Lung microvascular endothelial cell (primary cell): ENCODE measurements at regions not wholly inside any gene's neighbourhood (a gene's known extent, or its start where the extent isn't known, plus 50 kb on each side); places are given as distances from the start of the nearest gene placed in this dataset.

Experiments used
- DNase-seq, 2 donors: peaks; one replicate each; pipeline versions ENCODE4 v3.0.0 to v3.0.0-alpha.2; 2010; ENCODE audit warnings: low read depth in 2 of 2

DNA sequence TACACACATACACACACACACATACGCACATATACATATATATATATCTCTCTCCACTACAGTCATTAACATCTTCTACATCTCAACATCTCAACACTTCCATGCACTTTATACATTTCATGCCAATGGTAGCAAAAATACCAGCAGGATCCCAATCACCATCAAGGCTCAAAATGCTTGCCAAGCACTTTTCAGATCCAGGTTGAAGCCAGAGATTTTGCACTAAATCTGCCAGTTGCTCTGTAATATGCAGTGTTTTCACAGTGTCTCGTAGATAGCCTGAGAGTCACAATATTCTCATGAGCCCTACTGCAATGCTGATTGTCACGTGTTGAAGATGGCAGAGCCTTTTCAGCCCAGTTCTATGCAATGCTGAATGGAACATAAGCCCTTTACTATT, 1140.9 kb upstream of the C9orf72 start:
- no peak for DNase-seq

DNA sequence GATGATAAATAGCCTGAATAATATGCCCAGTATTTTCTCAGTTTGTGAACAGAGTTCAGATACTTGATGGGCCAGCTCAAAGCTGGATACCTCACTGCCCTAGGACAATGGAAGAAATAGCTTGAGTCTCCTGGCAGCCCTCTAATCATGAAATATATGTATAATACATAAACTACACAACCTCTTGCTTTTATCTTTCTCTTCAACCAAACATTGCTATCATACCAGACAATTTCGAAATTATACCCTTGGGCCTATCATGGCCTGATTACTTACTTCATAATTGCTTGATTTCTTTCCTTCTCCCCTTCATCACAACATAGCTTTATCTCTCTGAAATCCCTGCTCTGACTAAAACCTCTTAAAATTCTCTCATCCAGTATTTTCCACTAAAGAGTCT, 1144.9 kb upstream of the C9orf72 start:
- no peak for DNase-seq

DNA sequence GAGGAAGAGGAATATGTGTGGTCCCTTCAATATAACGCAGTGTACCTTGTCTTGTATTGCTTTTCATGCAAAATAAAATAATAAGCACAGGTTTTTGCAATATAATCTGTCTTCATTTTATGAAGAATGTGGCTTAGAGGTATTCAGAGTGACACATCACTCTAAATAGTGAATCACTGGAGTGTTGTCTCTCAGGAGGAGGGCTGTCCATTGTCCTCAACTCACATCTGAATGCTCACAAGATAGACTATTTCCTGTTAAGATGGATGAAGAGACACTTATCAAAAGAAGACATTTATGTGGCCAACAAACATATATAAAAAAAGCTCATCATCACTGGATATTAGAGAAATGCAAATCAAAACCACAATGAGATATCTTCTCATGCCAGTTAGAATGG, 1147.5 kb upstream of the C9orf72 start:
- DNase-seq: no peak

DNA sequence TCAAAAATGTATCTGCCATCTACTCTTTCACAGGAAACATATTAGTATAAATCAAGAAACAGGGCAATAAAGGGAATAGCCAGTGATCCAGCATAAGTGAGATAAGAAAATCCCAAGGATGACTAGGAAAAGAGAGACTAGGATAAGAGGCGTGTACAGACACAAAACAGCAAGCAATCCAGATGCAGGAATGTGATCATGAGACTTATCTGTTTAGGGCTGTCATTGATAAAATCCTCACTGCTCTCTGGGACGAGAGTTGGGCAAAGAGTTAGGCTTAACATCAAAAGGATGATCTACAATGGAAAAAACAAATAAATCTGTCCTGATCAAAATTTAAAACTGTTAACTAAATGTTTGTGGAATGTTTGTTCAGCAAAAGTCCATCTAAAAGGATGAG, 1156.8 kb upstream of the C9orf72 start:
- no peak for DNase-seq

GRCh38 chr9:28735738-28736342, 1162.6 kb upstream of the C9orf72 start:
- DNase-seq: no peak

GRCh38 chr9:28741459-28741858, 1168.2 kb upstream of the C9orf72 start:
- DNase-seq: no peak

- no peak for DNase-seq
Observed at GRCh38 chr9:28747351-28747985, 1174.2 kb upstream of the C9orf72 start.

DNA sequence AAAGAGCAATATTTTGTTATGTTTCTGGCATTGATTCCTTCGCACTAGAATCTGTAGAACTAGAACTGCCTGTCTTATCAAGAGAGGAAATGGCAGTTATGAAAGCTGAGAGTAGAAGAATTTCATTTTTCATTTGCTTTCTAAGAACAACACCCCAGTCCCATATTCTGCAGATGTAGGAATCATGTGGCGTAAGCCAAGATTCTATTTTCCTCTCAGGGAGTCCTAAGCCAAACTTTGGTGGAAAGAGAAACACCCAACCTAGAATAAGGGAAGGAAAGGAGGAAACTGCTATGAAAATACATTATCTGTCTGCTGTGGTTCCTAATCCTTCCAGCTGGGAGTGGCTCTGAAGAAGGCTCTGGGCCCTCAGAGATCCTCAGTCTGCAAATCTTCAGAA, 1176.9 kb upstream of the C9orf72 start:
- DNase-seq: no peak

DNA sequence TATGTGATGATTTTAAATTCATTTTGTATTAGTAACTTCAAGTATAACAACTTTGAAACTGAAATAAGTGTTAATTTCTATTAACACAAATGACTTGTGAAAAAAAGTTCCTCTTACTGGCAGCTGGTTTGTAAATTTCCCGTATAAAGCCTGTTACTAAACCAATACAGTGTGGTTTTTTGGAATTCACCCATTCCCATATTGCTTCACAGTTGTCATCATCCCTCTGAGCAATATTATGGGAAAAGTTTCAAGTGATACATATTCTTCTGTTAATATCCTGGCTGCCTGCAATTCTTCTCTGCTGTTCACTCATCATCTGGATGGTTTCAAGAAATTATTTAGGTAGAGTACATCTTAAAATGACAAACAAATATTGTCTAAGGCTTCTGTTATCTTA, 1185.1 kb upstream of the C9orf72 start:
- no peak for DNase-seq

DNA sequence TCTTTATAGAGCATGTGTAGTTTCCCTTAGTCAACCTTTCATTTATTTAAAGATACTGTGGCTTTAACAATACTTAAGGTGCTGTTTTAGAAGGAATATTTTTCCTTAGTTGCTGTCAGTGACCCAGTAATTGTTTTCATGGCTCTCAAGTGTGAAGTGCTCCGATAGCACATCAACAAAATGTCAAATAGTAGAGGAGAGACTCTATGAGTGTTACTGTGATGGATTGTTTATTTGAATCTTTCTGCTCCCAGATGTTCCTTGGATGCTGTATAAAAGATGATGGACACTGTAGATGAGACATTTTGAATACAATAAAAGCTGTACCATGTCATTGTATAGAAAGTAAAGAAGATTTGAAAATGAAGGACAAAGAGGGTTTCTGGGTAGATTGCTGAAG, 1185.7 kb upstream of the C9orf72 start:
- no peak for DNase-seq

DNA sequence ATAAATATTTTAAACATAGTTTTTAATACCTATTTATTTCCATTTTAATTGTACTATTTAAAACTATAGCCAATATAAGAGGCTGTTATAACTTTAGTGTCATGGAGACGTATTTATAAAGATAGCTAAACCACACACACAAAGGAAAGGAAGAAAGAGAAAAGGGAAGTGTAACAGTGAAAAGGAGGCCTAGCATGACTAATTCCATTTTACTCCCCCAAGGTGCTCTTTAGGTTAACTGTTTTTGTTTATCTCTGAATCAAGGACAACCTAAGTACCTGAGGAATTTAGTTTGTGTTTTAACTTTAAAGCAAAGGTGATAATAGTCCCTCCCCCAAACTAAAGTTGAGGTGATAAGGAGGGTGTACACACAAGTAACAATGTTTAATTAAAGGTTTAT, 1188.9 kb upstream of the C9orf72 start:
- no peak for DNase-seq

- no peak for DNase-seq
Observed at GRCh38 chr9:28764532-28764931, 1191.3 kb upstream of the C9orf72 start.

GRCh38 chr9:28770226-28770625, 1196.9 kb upstream of the C9orf72 start:
- no peak for DNase-seq

- no peak for DNase-seq
Observed at GRCh38 chr9:28770827-28771226, 1197.5 kb upstream of the C9orf72 start.

GRCh38 chr9:28774433-28775235, 1201.4 kb upstream of the C9orf72 start:
- DNase-seq: peak; percentile 12 to 28

DNA sequence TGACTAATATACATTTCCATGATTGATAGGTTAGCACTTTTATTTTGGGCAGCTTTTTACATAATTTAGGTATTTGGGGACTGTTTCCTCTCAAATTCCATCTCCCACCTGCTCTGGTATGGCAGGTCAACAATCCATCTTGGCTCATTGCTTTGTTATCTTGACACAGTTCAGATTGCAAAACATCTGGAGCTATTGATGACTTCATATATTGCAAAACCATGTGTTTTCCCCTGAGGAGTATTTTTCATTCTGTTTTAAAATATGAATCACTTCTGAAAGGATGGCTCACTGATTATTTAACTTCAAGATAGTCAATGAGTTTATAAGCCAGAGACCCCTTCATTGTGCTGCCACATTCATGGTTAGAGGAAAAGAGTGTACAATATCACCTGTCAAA, 1206.0 kb upstream of the C9orf72 start:
- no peak for DNase-seq

DNA sequence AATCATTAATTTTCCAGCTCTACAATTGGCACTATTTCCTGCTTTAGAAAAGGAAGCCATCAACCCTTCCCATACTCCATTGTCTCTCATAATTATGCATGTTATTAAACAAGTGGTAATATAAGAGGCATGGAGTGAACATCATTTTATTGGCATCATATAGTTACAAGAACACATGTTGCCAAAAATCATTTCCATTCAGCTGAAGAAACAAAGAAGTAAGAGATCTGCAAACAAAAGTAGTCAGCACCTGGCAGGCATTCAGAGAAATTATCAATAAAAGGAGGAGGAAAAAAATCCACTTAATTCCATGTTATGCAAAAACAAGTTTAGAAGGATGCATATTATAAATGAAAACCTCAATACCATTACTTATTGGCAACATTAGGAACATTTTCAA, 1208.2 kb upstream of the C9orf72 start:
- no peak for DNase-seq

GRCh38 chr9:28782630-28783029, 1209.3 kb upstream of the C9orf72 start:
- no peak for DNase-seq

GRCh38 chr9:28792716-28793115, 1219.4 kb upstream of the C9orf72 start:
- no peak for DNase-seq

DNA sequence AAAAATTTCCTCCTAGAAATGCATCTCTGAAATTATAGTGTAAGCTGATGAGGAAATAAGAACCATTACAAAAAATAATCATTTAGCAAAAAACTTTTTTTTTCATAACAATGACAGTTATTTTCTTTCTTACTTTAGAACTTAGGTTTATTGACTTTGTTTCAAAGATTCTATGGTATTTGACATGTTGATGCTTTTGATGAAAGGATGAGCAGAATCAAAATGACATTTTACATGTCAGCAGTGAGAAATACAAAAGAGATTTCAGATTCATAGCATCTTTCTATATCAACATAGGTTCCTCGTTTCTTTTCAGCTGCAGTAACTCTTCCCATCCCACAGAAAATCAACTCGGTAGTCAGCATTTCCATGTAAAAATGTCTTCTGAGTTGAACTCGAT, 1226.6 kb upstream of the C9orf72 start:
- DNase-seq: no peak

DNA sequence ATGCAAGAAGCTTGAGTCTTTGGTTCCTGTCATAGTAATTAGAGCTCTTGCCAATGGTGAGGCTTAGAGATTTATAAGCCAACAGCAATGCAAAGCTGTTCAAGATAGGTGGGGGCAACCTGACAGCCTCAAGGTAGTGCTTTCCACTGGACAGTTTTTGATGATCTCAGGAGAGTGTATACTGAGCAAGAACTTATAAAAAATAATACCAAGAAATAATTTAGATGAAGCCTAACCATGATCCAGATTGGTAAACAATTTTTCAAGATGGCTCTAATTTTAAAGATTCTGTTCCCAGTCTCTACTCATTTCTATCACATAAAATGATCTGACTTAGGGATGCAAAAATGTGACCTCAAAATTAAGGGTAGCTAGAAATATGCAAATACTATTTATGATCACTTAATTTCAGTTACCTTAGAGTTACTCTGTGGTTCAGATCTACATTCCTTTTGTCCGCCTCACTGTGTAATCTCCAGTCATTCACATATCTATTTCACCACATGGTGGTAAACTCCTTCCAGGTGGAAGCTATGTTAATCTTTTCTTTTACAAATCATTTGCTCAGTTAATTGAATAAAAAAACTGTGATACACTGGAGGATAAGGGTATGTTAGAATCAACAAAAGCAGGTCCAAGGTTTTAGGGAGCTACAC, 1228.0 kb upstream of the C9orf72 start:
- no peak for DNase-seq

DNA sequence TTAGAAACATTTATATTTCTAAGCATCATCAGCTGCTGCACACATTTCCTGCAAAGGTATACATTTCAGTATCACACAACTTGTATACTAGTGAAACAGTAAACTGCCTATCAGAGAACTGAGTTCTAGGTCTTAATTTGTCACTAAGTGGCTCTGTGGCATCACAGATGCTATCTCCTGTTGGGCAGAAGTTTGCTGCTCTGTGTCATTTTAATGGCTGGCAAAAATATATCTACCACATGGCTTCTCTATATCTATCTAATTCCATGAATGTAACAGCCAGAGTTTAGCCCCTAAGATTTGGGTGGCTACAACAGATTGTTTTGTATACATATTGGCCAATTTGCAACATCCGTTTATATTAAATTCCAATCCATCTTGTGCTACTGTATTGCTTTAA, 1231.9 kb upstream of the C9orf72 start:
- no peak for DNase-seq
